DND-41 (cell line): ENCODE measurements at regions not wholly inside any gene's neighbourhood (a gene's known extent, or its start where the extent isn't known, plus 50 kb on each side); places are given as distances from the start of the nearest gene placed in this dataset.

Experiments
- ATAC-seq: fragments of 200-7000 bp; cut with Tn5 transposase; 3 replicates; pipeline ENCODE4 v1.9.1; 2021; ENCODE audit warnings: low read depth; ENCODE audit not compliant: insufficient read depth
- DNase-seq: peaks from one replicate; pipeline ENCODE4 v3.0.0-alpha.2; 2020
- H2AFZ ChIP-seq: 2 replicates; pipeline ENCODE4 v1.6.0; 2012; ENCODE audit warnings: low read depth, low read length
- H3K27ac ChIP-seq: 2 replicates; pipeline ENCODE4 v1.5.1; 2012; ENCODE audit warnings: low read length, inconsistent platforms
- H3K27me3 ChIP-seq: fragments of 200-600 bp; sonication (generic); 2 replicates; pipeline ENCODE4 v1.6.0; 2012; ENCODE audit warnings: low read length, mild to moderate bottlenecking, inconsistent platforms; ENCODE audit not compliant: insufficient read depth, poor library complexity
- H3K36me3 ChIP-seq: 2 replicates; pipeline ENCODE4 v1.5.1; 2012; ENCODE audit warnings: low read length, inconsistent platforms; ENCODE audit not compliant: insufficient read depth
- H3K4me1 ChIP-seq: 2 replicates; pipeline ENCODE4 v1.5.1; 2012; ENCODE audit warnings: mild to moderate bottlenecking, low read length; ENCODE audit not compliant: insufficient read depth
- H3K4me2 ChIP-seq: 2 replicates; pipeline ENCODE4 v1.6.0; 2012; ENCODE audit warnings: mild to moderate bottlenecking, moderate library complexity, low read length, inconsistent platforms; ENCODE audit not compliant: insufficient read depth
- H3K4me3 ChIP-seq, 2 experiments: fragments of 200-600 bp in 1 of 2; shearing (Covaris generic) in 1 of 2; 2 replicates each; pipeline ENCODE4 v1.5.1; 2012 to 2016; ENCODE audit warnings: inconsistent platforms in 2 of 2, low read length in 2 of 2, mild to moderate bottlenecking in 2 of 2, low read depth in 1 of 2, moderate library complexity in 1 of 2
- H3K79me2 ChIP-seq: 2 replicates; pipeline ENCODE4 v1.6.0; 2012; ENCODE audit warnings: low read length, inconsistent platforms; ENCODE audit not compliant: insufficient read depth
- H3K9ac ChIP-seq: 2 replicates; pipeline ENCODE4 v1.6.0; 2012; ENCODE audit warnings: low read depth, mild to moderate bottlenecking, inconsistent platforms, low read length, moderate library complexity
- H3K9me3 ChIP-seq: 2 replicates; pipeline ENCODE4 v1.5.1; 2012; ENCODE audit warnings: low read length, moderate library complexity, mild to moderate bottlenecking, inconsistent platforms; ENCODE audit not compliant: insufficient read depth, severe bottlenecking
- H4K20me1 ChIP-seq: 2 replicates; pipeline ENCODE4 v1.6.0; 2012; ENCODE audit warnings: low read length; ENCODE audit not compliant: insufficient read depth
- CTCF ChIP-seq: IDR thresholded peaks from 2 replicates; pipeline ENCODE4 v1.5.1; 2012; ENCODE audit warnings: borderline replicate concordance, low read length, moderate library complexity, mild to moderate bottlenecking; ENCODE audit not compliant: poor library complexity, severe bottlenecking; ENCODE audit errors: extremely low read depth
- EZH2 ChIP-seq: IDR thresholded peaks from 3 replicates; pipeline ENCODE4 v1.6.1; 2012; ENCODE audit warnings: borderline replicate concordance, low read depth, mild to moderate bottlenecking, moderate library complexity, low read length, inconsistent platforms; ENCODE audit not compliant: severe bottlenecking

GRCh38 chr4:138670681-138671080 is 344.9 kb upstream of the NOCT start:
- H3K36me3 ChIP-seq = no peaks in the 10 kb centered on the region
- no peak overlapping the region for H2AFZ ChIP-seq
- no peaks in the 10 kb centered on the region for H3K79me2 ChIP-seq
- TF ChIP-seq EZH2 = no peak
- H3K27me3 ChIP-seq = peaks cover 8% of the 10 kb centered on the region
- H4K20me1 ChIP-seq = no peaks in the 10 kb centered on the region
- ATAC-seq (no peak; the same call in 2 of the 3 replicates), DNase-seq (no peak)
- no peaks in the 10 kb centered on the region for H3K9me3 ChIP-seq
- no peak overlapping the region for H3K4me3 ChIP-seq
- H3K27ac ChIP-seq = no peak overlapping the region
- no peak overlapping the region for H3K4me2 ChIP-seq
- H3K9ac ChIP-seq = no peak overlapping the region
- no peaks in the 10 kb centered on the region for H3K4me1 ChIP-seq

DNA sequence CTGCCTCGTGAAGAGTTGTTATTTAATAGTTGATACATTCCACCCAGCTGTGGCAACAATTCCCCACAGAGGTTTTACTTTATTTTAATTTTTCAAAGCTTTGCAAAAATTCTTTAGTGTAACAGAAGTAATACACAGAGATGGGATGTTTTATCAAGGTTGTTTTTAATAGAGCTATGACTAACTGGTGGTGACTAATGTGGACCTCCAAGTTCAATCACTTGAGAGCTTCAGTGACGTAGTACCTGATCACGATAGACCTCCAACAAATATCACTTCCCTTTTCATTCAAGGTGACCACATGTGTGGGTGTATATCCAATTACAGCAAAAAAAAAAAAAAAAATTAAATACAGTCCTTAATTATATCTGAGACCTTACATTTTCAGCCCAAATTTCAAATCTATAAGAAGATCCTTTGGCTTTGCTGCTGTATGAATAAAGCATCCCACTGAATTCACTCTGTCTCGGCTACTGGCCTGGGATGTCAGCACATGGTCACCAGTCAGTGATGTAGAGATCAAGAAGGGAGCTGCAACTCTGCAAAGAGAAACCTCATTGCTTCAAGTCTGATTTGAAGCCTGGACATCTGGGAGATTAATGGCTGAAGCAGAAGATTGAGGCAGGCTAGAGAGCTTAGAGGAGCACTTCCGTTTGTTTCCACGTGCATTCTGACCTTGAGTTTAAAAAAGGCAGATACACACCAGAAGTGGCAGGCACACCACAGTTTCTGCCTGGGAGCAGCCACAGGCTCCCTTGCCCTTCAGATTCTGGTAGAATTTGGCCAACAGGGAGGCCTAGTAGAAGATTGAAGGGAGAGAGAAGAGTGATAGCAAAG is 345.9 kb upstream of the NOCT start:
- no peak overlapping the region for H2AFZ ChIP-seq

DNA sequence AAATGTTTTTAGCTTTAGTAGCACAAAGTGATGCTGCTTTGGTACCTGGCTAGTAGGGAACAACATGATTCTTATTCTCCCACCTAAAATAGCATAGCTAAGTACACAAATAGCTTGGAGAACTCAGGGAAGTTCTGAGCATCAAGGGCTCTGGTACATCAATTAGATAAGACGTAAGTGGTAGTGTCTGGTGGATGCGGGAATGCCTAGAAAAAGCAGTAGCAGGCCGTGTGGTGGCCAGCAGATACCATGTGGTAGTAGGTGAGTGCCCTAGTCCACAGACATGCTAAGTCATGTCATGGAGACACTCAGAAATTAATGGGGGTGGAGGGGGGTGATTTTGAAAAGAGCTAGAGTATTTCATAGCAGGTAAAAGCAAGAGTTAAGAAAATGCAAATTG is 347.3 kb upstream of the NOCT start:
- Histone ChIP-seq H3K9me3 (no peaks in the 10 kb centered on the region), H3K4me2 (no peak overlapping the region), H4K20me1 (no peaks in the 10 kb centered on the region), H3K27me3 (peaks cover 3% of the 10 kb centered on the region), H3K27ac (no peak overlapping the region), H3K36me3 (no peaks in the 10 kb centered on the region), H2AFZ (no peak overlapping the region), H3K4me3 (no peak overlapping the region), H3K4me1 (no peaks in the 10 kb centered on the region), H3K79me2 (no peaks in the 10 kb centered on the region), H3K9ac (no peak overlapping the region)
- TF ChIP-seq CTCF (no peak), EZH2 (no peak)
- ATAC-seq (no peak), DNase-seq (no peak)

More for the DNA sequence above, 345.9 kb upstream of the NOCT start:
- no peak overlapping the region for H3K4me2 ChIP-seq
- no peak overlapping the region for H3K4me3 ChIP-seq
- no peaks in the 10 kb centered on the region for H3K36me3 ChIP-seq
- H3K27me3 ChIP-seq = peaks cover 8% of the 10 kb centered on the region
- no peaks in the 10 kb centered on the region for H3K4me1 ChIP-seq
- no peaks in the 10 kb centered on the region for H3K9me3 ChIP-seq
- no peaks in the 10 kb centered on the region for H3K79me2 ChIP-seq
- DNase-seq (no peak), ATAC-seq (no peak)
- no peak overlapping the region for H3K9ac ChIP-seq
- H3K27ac ChIP-seq = no peak overlapping the region
- H4K20me1 ChIP-seq = no peaks in the 10 kb centered on the region
- no peak for TF ChIP-seq CTCF
- no peak for TF ChIP-seq EZH2

DNA sequence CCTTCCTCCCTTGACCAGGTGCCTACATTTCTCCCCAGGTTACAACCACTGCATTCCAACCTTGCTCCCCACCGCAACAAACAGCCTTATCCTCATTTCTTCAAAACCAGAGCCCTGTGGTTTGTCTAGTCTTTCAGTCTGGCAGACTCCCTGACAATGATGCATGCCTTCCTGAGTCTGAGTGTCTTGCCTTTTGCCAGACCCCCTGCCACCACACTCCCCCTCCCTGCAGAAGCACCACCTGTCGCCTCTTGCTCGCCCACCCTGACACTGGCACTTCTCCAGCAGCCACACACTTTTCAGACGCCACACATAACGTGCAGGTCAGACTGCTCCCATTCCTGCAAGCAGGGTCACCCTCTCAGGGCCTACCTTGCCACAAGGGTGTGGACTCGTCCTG is 349.2 kb upstream of the NOCT start:
- Histone ChIP-seq H3K4me2 (no peak overlapping the region), H4K20me1 (no peaks in the 10 kb centered on the region), H3K9me3 (no peaks in the 10 kb centered on the region), H3K27me3 (no peaks in the 10 kb centered on the region), H3K4me1 (no peaks in the 10 kb centered on the region), H3K36me3 (no peaks in the 10 kb centered on the region), H2AFZ (no peak overlapping the region), H3K4me3 (no peak overlapping the region), H3K9ac (no peak overlapping the region), H3K27ac (no peak overlapping the region), H3K79me2 (no peaks in the 10 kb centered on the region)
- TF ChIP-seq CTCF (no peak), EZH2 (no peak)
- peak; percentile 67 for ATAC-seq
- DNase-seq = peak; percentile 11
